Ramos (cell line): ENCODE measurements at regions not wholly inside any gene's neighbourhood (a gene's known extent, or its start where the extent isn't known, plus 50 kb on each side); places are given as distances from the start of the nearest gene placed in this dataset.

Experiments
- in situ Hi-C: fragments of 300-500 bp; cut with MboI; formaldehyde crosslinking; loops from one replicate; pipeline ENCODE4 v1.14.3; 2022; ENCODE audit warnings: low sequenced_read_pairs; ENCODE audit not compliant: unreplicated experiment

- in situ Hi-C loops: no loop called here
Observed at GRCh38 chr5:38207343-38207742, 51.0 kb upstream of the EGFLAM start.

GRCh38 chr5:38202741-38203140 is 55.6 kb upstream of the EGFLAM start:
- in situ Hi-C loops: no loop called here

GRCh38 chr5:38200872-38201557 is 57.3 kb upstream of the EGFLAM start:
- in situ Hi-C loops: no loop called here

GRCh38 chr5:38197118-38197517 is 61.2 kb upstream of the EGFLAM start:
- in situ Hi-C loops: loop anchor here (10.0 kb wide), 1 partner anchor 792 kb away; no protein-coding TSS in a partner anchor

- in situ Hi-C loops: loop anchor here (10.0 kb wide), 1 partner anchor 788 kb away; no protein-coding TSS in a partner anchor
Observed at GRCh38 chr5:38193015-38193581, 65.3 kb upstream of the EGFLAM start.

GRCh38 chr5:38191693-38192092 is 66.7 kb upstream of the EGFLAM start:
- in situ Hi-C loops: loop anchor here (10.0 kb wide), 1 partner anchor 787 kb away; no protein-coding TSS in a partner anchor

GRCh38 chr5:38190111-38190510 is 68.2 kb upstream of the EGFLAM start:
- in situ Hi-C loops: loop anchor here (10.0 kb wide), 1 partner anchor 785 kb away; no protein-coding TSS in a partner anchor

- in situ Hi-C loops: no loop called here
Observed at GRCh38 chr5:38189081-38189504, 69.3 kb upstream of the EGFLAM start.

GRCh38 chr5:38188591-38188990 is 69.8 kb upstream of the EGFLAM start:
- in situ Hi-C loops: no loop called here

- in situ Hi-C loops: no loop called here
Observed at GRCh38 chr5:38187532-38187931, 70.8 kb upstream of the EGFLAM start.

- in situ Hi-C loops: no loop called here
Observed at GRCh38 chr5:38184627-38185026, 73.7 kb upstream of the EGFLAM start.

GRCh38 chr5:38182991-38183390 is 75.4 kb upstream of the EGFLAM start:
- in situ Hi-C loops: no loop called here

- in situ Hi-C loops: no loop called here
Observed at GRCh38 chr5:38168029-38168428, 90.3 kb upstream of the EGFLAM start.

GRCh38 chr5:38167562-38167996 is 90.8 kb upstream of the EGFLAM start:
- in situ Hi-C loops: no loop called here

GRCh38 chr5:38166832-38167231 is 91.5 kb upstream of the EGFLAM start:
- in situ Hi-C loops: no loop called here

GRCh38 chr5:38165435-38165834 is 92.9 kb upstream of the EGFLAM start:
- in situ Hi-C loops: no loop called here

GRCh38 chr5:38164776-38165399 is 93.5 kb upstream of the EGFLAM start:
- in situ Hi-C loops: no loop called here

GRCh38 chr5:38163636-38164237 is 94.6 kb upstream of the EGFLAM start:
- in situ Hi-C loops: no loop called here

- in situ Hi-C loops: no loop called here
Observed at GRCh38 chr5:38162625-38163024, 95.7 kb upstream of the EGFLAM start.

- in situ Hi-C loops: no loop called here
Observed at GRCh38 chr5:38157024-38157423, 101.3 kb upstream of the EGFLAM start.

- in situ Hi-C loops: no loop called here
Observed at GRCh38 chr5:38154615-38155204, 103.6 kb upstream of the EGFLAM start.
